Keratinocyte (primary cell): ENCODE measurements at regions not wholly inside any gene's neighbourhood (a gene's known extent, or its start where the extent isn't known, plus 50 kb on each side); places are given as distances from the start of the nearest gene placed in this dataset.

Source experiments
- DNase-seq: peaks from one replicate; pipeline ENCODE4 v3.0.0-alpha.2; 2011; ENCODE audit warnings: low read depth, missing footprints, low spot score
- FAIRE-seq: peaks from 2 replicates; lab custom pipeline; 2011; peaks lifted over from hg19 to GRCh38; lab: Jason Lieb, UNC
- H2AFZ ChIP-seq: 2 replicates; pipeline ENCODE4 v1.6.0; 2012; ENCODE audit warnings: low read length, control low read depth, inconsistent platforms; ENCODE audit not compliant: control insufficient read depth
- H3K27ac ChIP-seq: 2 replicates; pipeline ENCODE4 v1.5.1; 2011; ENCODE audit warnings: low read length; ENCODE audit not compliant: control insufficient read depth, insufficient read depth
- H3K27me3 ChIP-seq: 3 replicates; pipeline ENCODE4 v1.6.0; 2011; ENCODE audit warnings: low read length; ENCODE audit not compliant: control insufficient read depth, insufficient read depth; ENCODE audit errors: extremely low read depth
- H3K36me3 ChIP-seq, 2 experiments: 2 replicates in 1 of 2; 3 replicates in 1 of 2; pipeline ENCODE4 v1.5.1; 2011; ENCODE audit warnings: low read length in 2 of 2, mild to moderate bottlenecking in 1 of 2; ENCODE audit not compliant: control insufficient read depth in 2 of 2, insufficient read depth in 2 of 2; ENCODE audit errors: extremely low read depth in 1 of 2
- H3K4me1 ChIP-seq: 3 replicates; pipeline ENCODE4 v1.5.1; 2011; ENCODE audit warnings: low read length; ENCODE audit not compliant: control insufficient read depth, insufficient read depth; ENCODE audit errors: extremely low read depth
- H3K4me2 ChIP-seq: 3 replicates; pipeline ENCODE4 v1.6.0; 2011; ENCODE audit warnings: low read depth, low read length; ENCODE audit not compliant: control insufficient read depth, insufficient read depth; ENCODE audit errors: extremely low read depth
- H3K4me3 ChIP-seq, 3 experiments: fragments of 200-600 bp in 1 of 3; sonication (generic) in 1 of 3; 2 replicates in 2 of 3; 3 replicates in 1 of 3; pipeline ENCODE4 v1.5.1; 2011 to 2016; ENCODE audit warnings: low read length in 3 of 3, mild to moderate bottlenecking in 3 of 3, control low read depth in 2 of 3, inconsistent platforms in 1 of 3, low read depth in 1 of 3, mixed read lengths in 1 of 3, mixed run types in 1 of 3, moderate library complexity in 1 of 3; ENCODE audit not compliant: control insufficient read depth in 2 of 3, insufficient read depth in 2 of 3; ENCODE audit errors: extremely low read depth in 1 of 3
- H3K79me2 ChIP-seq: 2 replicates; pipeline ENCODE4 v1.6.0; 2012; ENCODE audit warnings: low read length; ENCODE audit not compliant: control insufficient read depth, insufficient read depth
- H3K9ac ChIP-seq: 3 replicates; pipeline ENCODE4 v1.6.0; 2011; ENCODE audit warnings: low read length; ENCODE audit not compliant: control insufficient read depth, insufficient read depth; ENCODE audit errors: extremely low read depth
- H3K9me1 ChIP-seq: 3 replicates; pipeline ENCODE4 v1.6.0; 2011; ENCODE audit warnings: low read length; ENCODE audit not compliant: control insufficient read depth, insufficient read depth; ENCODE audit errors: extremely low read depth
- H3K9me3 ChIP-seq: 2 replicates; pipeline ENCODE4 v1.5.1; 2012; ENCODE audit warnings: low read depth, low read length; ENCODE audit not compliant: control insufficient read depth
- H4K20me1 ChIP-seq: 3 replicates; pipeline ENCODE4 v1.6.0; 2011; ENCODE audit warnings: low read length; ENCODE audit not compliant: control insufficient read depth, insufficient read depth; ENCODE audit errors: extremely low read depth
- CTCF ChIP-seq, 3 experiments: IDR thresholded peaks in 1 of 3; conservative IDR thresholded peaks in 1 of 3; optimal IDR thresholded peaks in 1 of 3; 2 replicates in 2 of 3; 3 replicates in 1 of 3; pipeline versions ENCODE3 to v1.5.1; 2011; ENCODE audit warnings: low read length in 3 of 3, mild to moderate bottlenecking in 3 of 3, moderate library complexity in 2 of 3, control low read depth in 1 of 3, inconsistent platforms in 1 of 3; ENCODE audit not compliant: insufficient read depth in 2 of 3; ENCODE audit errors: extremely low read depth in 1 of 3
- EZH2 ChIP-seq: IDR thresholded peaks from one replicate; pipeline ENCODE4 v1.6.1; 2012; ENCODE audit warnings: inconsistent platforms, mild to moderate bottlenecking, low read length, moderate library complexity
- dilution Hi-C: fragments of 300-500 bp; cut with MboI; formaldehyde crosslinking; loops from one replicate; pipeline ENCODE4 v1.7.0; 2020; ENCODE audit warnings: low sequenced_read_pairs; ENCODE audit not compliant: extremely low pct_ligation_motif_present

DNA sequence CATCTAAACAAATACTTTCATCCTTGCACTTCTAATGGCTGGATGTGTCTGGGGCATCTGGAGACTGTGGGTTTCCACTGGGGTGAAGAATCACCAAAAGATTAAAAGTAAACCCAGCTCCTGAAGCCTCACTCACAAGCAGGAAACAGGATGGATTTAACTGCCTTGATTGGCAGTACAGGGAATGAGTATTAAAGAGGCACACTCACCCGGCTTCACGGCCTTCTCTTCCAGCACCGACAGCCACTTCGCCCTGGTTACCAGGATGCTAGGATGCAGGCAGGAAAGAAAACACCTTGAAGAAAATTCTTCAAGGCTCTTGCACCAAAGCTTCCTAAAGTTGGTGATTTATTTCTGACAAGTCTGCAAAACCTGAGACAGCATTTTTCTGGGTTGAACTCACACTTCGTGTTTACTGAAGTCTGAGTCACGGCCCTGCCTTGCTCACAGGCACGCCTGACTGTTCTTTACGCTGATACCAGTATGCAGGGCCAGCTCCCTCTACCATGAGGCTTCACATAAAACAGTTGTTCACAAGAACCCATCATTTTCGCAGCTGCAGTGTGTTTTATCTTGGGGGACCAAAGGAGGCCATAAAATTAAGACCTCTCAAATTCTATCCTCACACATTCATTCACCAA, 56.5 kb upstream of the ZNF354A start:
- H2AFZ ChIP-seq = no peak overlapping the region
- no peak overlapping the region for H3K4me2 ChIP-seq
- no peaks in the 10 kb centered on the region for H3K27me3 ChIP-seq
- peaks cover 12% of the 10 kb centered on the region for H3K9me3 ChIP-seq
- no peak overlapping the region for H3K9ac ChIP-seq
- H3K4me1 ChIP-seq = peaks cover 3% of the 10 kb centered on the region
- no peaks in the 10 kb centered on the region for H3K79me2 ChIP-seq
- no peaks in the 10 kb centered on the region for H4K20me1 ChIP-seq
- H3K9me1 ChIP-seq = no peaks in the 10 kb centered on the region
- TF ChIP-seq EZH2 = no peak
- TF ChIP-seq CTCF (optimal IDR thresholded peaks at IDR 0.05 in 1 of 3, IDR thresholded peaks at IDR 0.05 in 1 of 3, conservative IDR thresholded peaks at IDR 0.05 in 1 of 3; ENCODE audit: extremely low read depth in 1 of 3, insufficient read depth in 2 of 3, low read length in 3 of 3) = no peak
- H3K36me3 ChIP-seq = no peaks in the 10 kb centered on the region
- dilution Hi-C loops = no loop called here
- DNase-seq (peak; percentile 4), FAIRE-seq (peak; percentile 60)
- no peak overlapping the region for H3K4me3 ChIP-seq
- no peak overlapping the region for H3K27ac ChIP-seq

- FAIRE-seq (no peak), DNase-seq (no peak)
- Histone ChIP-seq H3K9ac (no peak overlapping the region), H3K9me1 (no peaks in the 10 kb centered on the region), H3K27ac (no peak overlapping the region), H3K36me3 (no peaks in the 10 kb centered on the region), H4K20me1 (no peaks in the 10 kb centered on the region), H3K4me1 (peaks cover 3% of the 10 kb centered on the region), H3K27me3 (no peaks in the 10 kb centered on the region), H3K4me2 (no peak overlapping the region), H3K79me2 (no peaks in the 10 kb centered on the region), H3K4me3 (no peak overlapping the region), H3K9me3 (peaks cover 12% of the 10 kb centered on the region), H2AFZ (no peak overlapping the region)
- TF ChIP-seq EZH2 = no peak
- TF ChIP-seq CTCF (optimal IDR thresholded peaks at IDR 0.05 in 1 of 3, IDR thresholded peaks at IDR 0.05 in 1 of 3, conservative IDR thresholded peaks at IDR 0.05 in 1 of 3; ENCODE audit: extremely low read depth in 1 of 3, insufficient read depth in 2 of 3, low read length in 3 of 3) = no peak
- dilution Hi-C loops = no loop called here
These were observed 56.0 kb upstream of the ZNF354A start for GRCh38 chr5:178786417-178786816.
